Hepatocyte (in vitro differentiated cells): ENCODE measurements at regions not wholly inside any gene's neighbourhood (a gene's known extent, or its start where the extent isn't known, plus 50 kb on each side); places are given as distances from the start of the nearest gene placed in this dataset.

Experiments used
- EZH2 ChIP-seq: fragments of 200-600 bp; sonication (generic); IDR thresholded peaks from 2 replicates; pipeline ENCODE4 v1.6.1; 2016; ENCODE audit warnings: antibody characterized with exemption, mild to moderate bottlenecking, borderline replicate concordance
- EZH2phosphoT487 ChIP-seq: fragments of 200-600 bp; sonication (generic); IDR thresholded peaks from one replicate; pipeline ENCODE4 v1.6.1; 2018; ENCODE audit warnings: antibody characterized with exemption, mild to moderate bottlenecking, low read depth, moderate library complexity; ENCODE audit not compliant: unreplicated experiment, severe bottlenecking
- TF ChIP-seq, protein P1 (sequence below): fragments of 200-600 bp; sonication (generic); IDR thresholded peaks from 2 replicates; pipeline ENCODE4 v1.5.1; 2016; ENCODE audit warnings: antibody characterized with exemption, mild to moderate bottlenecking; ENCODE audit not compliant: poor library complexity

DNA sequence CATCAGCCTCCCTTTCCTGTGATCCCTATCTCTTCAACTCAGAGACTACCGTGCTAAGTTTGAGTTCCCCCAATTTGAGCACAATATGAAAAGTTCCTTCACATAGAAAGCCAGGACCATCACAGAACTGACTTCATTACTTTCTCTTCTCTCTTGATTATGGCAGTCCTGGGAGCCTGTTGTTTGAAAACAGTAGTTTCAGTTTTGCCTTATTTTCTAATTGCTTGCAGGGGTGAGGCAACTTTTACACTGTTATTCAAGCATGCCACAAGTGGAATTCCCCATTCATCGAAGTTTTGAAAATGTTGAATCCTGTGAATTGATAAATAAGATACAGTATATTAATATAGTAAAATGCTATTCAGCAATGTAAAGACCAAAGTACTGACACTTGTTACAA is 569.7 kb upstream of the MARCKS start:
- TF ChIP-seq, protein P1, sequence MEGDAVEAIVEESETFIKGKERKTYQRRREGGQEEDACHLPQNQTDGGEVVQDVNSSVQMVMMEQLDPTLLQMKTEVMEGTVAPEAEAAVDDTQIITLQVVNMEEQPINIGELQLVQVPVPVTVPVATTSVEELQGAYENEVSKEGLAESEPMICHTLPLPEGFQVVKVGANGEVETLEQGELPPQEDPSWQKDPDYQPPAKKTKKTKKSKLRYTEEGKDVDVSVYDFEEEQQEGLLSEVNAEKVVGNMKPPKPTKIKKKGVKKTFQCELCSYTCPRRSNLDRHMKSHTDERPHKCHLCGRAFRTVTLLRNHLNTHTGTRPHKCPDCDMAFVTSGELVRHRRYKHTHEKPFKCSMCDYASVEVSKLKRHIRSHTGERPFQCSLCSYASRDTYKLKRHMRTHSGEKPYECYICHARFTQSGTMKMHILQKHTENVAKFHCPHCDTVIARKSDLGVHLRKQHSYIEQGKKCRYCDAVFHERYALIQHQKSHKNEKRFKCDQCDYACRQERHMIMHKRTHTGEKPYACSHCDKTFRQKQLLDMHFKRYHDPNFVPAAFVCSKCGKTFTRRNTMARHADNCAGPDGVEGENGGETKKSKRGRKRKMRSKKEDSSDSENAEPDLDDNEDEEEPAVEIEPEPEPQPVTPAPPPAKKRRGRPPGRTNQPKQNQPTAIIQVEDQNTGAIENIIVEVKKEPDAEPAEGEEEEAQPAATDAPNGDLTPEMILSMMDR, result no peak
- no peak for TF ChIP-seq EZH2
- no peak for TF ChIP-seq EZH2phosphoT487
